ENCODE measurements at regions not wholly inside any gene's neighbourhood (a gene's known extent, or its start where the extent isn't known, plus 50 kb on each side); places are given as distances from the start of the nearest gene placed in this dataset.

GRCh38 chr10:25813511-25813910 lies 120.5 kb upstream of the MYO3A start:
- no peak for TF ChIP-seq EZH2 (IDR thresholded peaks at IDR 0.05; ENCODE audit: low read length, missing control alignments)
- TF ChIP-seq, protein P1, sequence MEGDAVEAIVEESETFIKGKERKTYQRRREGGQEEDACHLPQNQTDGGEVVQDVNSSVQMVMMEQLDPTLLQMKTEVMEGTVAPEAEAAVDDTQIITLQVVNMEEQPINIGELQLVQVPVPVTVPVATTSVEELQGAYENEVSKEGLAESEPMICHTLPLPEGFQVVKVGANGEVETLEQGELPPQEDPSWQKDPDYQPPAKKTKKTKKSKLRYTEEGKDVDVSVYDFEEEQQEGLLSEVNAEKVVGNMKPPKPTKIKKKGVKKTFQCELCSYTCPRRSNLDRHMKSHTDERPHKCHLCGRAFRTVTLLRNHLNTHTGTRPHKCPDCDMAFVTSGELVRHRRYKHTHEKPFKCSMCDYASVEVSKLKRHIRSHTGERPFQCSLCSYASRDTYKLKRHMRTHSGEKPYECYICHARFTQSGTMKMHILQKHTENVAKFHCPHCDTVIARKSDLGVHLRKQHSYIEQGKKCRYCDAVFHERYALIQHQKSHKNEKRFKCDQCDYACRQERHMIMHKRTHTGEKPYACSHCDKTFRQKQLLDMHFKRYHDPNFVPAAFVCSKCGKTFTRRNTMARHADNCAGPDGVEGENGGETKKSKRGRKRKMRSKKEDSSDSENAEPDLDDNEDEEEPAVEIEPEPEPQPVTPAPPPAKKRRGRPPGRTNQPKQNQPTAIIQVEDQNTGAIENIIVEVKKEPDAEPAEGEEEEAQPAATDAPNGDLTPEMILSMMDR (conservative IDR thresholded peaks at IDR 0.05 in 1 of 2, IDR thresholded peaks at IDR 0.05 in 1 of 2; ENCODE audit: low read depth in 1 of 2, low read length in 2 of 2), result no peak
- H3K4me2 ChIP-seq (ENCODE audit: extremely low read depth, insufficient read depth, low read length), result no peak overlapping the region
- H3K27me3 ChIP-seq (ENCODE audit: control insufficient read depth, insufficient read depth, low read length), result no peaks in the 10 kb centered on the region

GRCh38 chr10:25815236-25815635 lies 118.8 kb upstream of the MYO3A start:
- Histone ChIP-seq H3K9me3 (ENCODE audit: control insufficient read depth, insufficient read depth, low read depth, low read length) (no peaks in the 10 kb centered on the region), H3K27ac (ENCODE audit: insufficient read depth, low read length) (no peak overlapping the region), H3K27me3 (ENCODE audit: control insufficient read depth, insufficient read depth, low read length) (no peaks in the 10 kb centered on the region), H4K20me1 (ENCODE audit: control insufficient read depth, extremely low read depth, insufficient read depth, low read length) (no peaks in the 10 kb centered on the region), H3K4me1 (ENCODE audit: control insufficient read depth, extremely low read depth, insufficient read depth, low read length) (no peaks in the 10 kb centered on the region), H3K4me3 (replicated peaks in 1 of 4; ENCODE audit: control extremely low read depth in 1 of 4, insufficient read depth in 1 of 4, low read depth in 3 of 4, low read length in 4 of 4) (no peak overlapping the region), H2AFZ (ENCODE audit: low read length) (no peak overlapping the region), H3K36me3 (ENCODE audit: control insufficient read depth, insufficient read depth, low read length) (no peaks in the 10 kb centered on the region), H3K79me2 (ENCODE audit: control insufficient read depth, insufficient read depth, low read length) (no peaks in the 10 kb centered on the region), H3K9ac (ENCODE audit: insufficient read depth, low read length) (no peak overlapping the region), H3K4me2 (ENCODE audit: extremely low read depth, insufficient read depth, low read length) (no peak overlapping the region)
- DNase-seq (ENCODE audit: low read depth in 2 of 2), result peak; percentile 1 to 90
- no peak for TF ChIP-seq EZH2 (IDR thresholded peaks at IDR 0.05; ENCODE audit: low read length, missing control alignments)
- TF ChIP-seq, protein P1 (conservative IDR thresholded peaks at IDR 0.05 in 1 of 2, IDR thresholded peaks at IDR 0.05 in 1 of 2; ENCODE audit: low read depth in 1 of 2, low read length in 2 of 2), result no peak

More at GRCh38 chr10:25813511-25813910, 120.5 kb upstream of the MYO3A start:
- Histone ChIP-seq H3K9me3 (ENCODE audit: control insufficient read depth, insufficient read depth, low read depth, low read length) (no peaks in the 10 kb centered on the region), H2AFZ (ENCODE audit: low read length) (no peak overlapping the region), H4K20me1 (ENCODE audit: control insufficient read depth, extremely low read depth, insufficient read depth, low read length) (no peaks in the 10 kb centered on the region), H3K4me3 (replicated peaks in 1 of 4; ENCODE audit: control extremely low read depth in 1 of 4, insufficient read depth in 1 of 4, low read depth in 3 of 4, low read length in 4 of 4) (no peak overlapping the region), H3K79me2 (ENCODE audit: control insufficient read depth, insufficient read depth, low read length) (no peaks in the 10 kb centered on the region), H3K36me3 (ENCODE audit: control insufficient read depth, insufficient read depth, low read length) (no peaks in the 10 kb centered on the region), H3K9ac (ENCODE audit: insufficient read depth, low read length) (no peak overlapping the region), H3K4me1 (ENCODE audit: control insufficient read depth, extremely low read depth, insufficient read depth, low read length) (no peaks in the 10 kb centered on the region), H3K27ac (ENCODE audit: insufficient read depth, low read length) (no peak overlapping the region)
- peak in 1 of 2 donors; percentile 56 for DNase-seq (ENCODE audit: low read depth in 2 of 2)

- Histone ChIP-seq H4K20me1 (ENCODE audit: control insufficient read depth, extremely low read depth, insufficient read depth, low read length) (no peaks in the 10 kb centered on the region), H3K27ac (ENCODE audit: insufficient read depth, low read length) (no peak overlapping the region), H3K4me3 (replicated peaks in 1 of 4; ENCODE audit: control extremely low read depth in 1 of 4, insufficient read depth in 1 of 4, low read depth in 3 of 4, low read length in 4 of 4) (no peak overlapping the region), H3K4me2 (ENCODE audit: extremely low read depth, insufficient read depth, low read length) (no peak overlapping the region), H3K27me3 (ENCODE audit: control insufficient read depth, insufficient read depth, low read length) (no peaks in the 10 kb centered on the region), H3K79me2 (ENCODE audit: control insufficient read depth, insufficient read depth, low read length) (no peaks in the 10 kb centered on the region), H3K4me1 (ENCODE audit: control insufficient read depth, extremely low read depth, insufficient read depth, low read length) (no peaks in the 10 kb centered on the region), H3K9ac (ENCODE audit: insufficient read depth, low read length) (no peak overlapping the region), H2AFZ (ENCODE audit: low read length) (no peak overlapping the region), H3K9me3 (ENCODE audit: control insufficient read depth, insufficient read depth, low read depth, low read length) (no peaks in the 10 kb centered on the region), H3K36me3 (ENCODE audit: control insufficient read depth, insufficient read depth, low read length) (no peaks in the 10 kb centered on the region)
- DNase-seq (ENCODE audit: low read depth in 2 of 2), result peak in 1 of 2 donors; percentile 82
- TF ChIP-seq, protein P1 (conservative IDR thresholded peaks at IDR 0.05 in 1 of 2, IDR thresholded peaks at IDR 0.05 in 1 of 2; ENCODE audit: low read depth in 1 of 2, low read length in 2 of 2), result no peak
- no peak for TF ChIP-seq EZH2 (IDR thresholded peaks at IDR 0.05; ENCODE audit: low read length, missing control alignments)
Observed at GRCh38 chr10:25815999-25816768, 117.8 kb upstream of the MYO3A start.

Data from fibroblast of lung (primary cell).